ENCODE measurements at regions not wholly inside any gene's neighbourhood (a gene's known extent, or its start where the extent isn't known, plus 50 kb on each side); places are given as distances from the start of the nearest gene placed in this dataset.

- no peak overlapping the region for H3K4me3 ChIP-seq (ENCODE audit: low read depth, low read length)
- TF ChIP-seq MYC (IDR thresholded peaks at IDR 0.05; ENCODE audit: low read depth, low read length) (no peak), POLR2A (IDR thresholded peaks at IDR 0.05; ENCODE audit: extremely low read depth, insufficient read length) (no peak), MAX (IDR thresholded peaks at IDR 0.05; ENCODE audit: low read depth, low read length) (no peak)
- TF ChIP-seq, protein P1, sequence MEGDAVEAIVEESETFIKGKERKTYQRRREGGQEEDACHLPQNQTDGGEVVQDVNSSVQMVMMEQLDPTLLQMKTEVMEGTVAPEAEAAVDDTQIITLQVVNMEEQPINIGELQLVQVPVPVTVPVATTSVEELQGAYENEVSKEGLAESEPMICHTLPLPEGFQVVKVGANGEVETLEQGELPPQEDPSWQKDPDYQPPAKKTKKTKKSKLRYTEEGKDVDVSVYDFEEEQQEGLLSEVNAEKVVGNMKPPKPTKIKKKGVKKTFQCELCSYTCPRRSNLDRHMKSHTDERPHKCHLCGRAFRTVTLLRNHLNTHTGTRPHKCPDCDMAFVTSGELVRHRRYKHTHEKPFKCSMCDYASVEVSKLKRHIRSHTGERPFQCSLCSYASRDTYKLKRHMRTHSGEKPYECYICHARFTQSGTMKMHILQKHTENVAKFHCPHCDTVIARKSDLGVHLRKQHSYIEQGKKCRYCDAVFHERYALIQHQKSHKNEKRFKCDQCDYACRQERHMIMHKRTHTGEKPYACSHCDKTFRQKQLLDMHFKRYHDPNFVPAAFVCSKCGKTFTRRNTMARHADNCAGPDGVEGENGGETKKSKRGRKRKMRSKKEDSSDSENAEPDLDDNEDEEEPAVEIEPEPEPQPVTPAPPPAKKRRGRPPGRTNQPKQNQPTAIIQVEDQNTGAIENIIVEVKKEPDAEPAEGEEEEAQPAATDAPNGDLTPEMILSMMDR (IDR thresholded peaks at IDR 0.05; ENCODE audit: low read depth, low read length): no peak
- no peak for DNase-seq (ENCODE audit: low read depth)
These were observed 72.6 kb upstream of the ARGLU1 start for GRCh38 chr13:106640515-106640914.

DNA sequence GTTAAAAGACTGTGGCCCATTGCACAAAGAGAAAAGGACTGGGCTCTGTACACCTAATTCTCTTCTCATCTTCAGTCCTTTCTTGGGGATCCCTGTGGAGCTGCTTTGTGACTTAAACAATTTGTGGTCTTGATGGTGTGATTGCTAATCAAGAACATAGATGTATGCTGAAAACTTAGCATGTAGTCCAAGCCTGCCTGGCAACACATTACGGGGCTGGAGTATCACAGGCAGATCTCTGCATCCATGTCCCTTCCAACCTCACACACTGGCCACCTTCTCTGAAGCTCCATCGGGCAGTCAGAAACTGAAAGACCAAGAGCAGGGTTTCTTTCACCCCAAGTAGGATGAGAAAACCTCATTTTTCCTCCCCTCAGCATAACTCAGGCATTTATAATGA lies 69.6 kb upstream of the ARGLU1 start:
- no peak overlapping the region for H3K4me3 ChIP-seq (ENCODE audit: low read depth, low read length)
- DNase-seq (ENCODE audit: low read depth): no peak
- TF ChIP-seq, protein P1 (IDR thresholded peaks at IDR 0.05; ENCODE audit: low read depth, low read length): no peak
- TF ChIP-seq MYC (IDR thresholded peaks at IDR 0.05; ENCODE audit: low read depth, low read length): no peak
- TF ChIP-seq POLR2A (IDR thresholded peaks at IDR 0.05; ENCODE audit: extremely low read depth, insufficient read length): no peak
- TF ChIP-seq MAX (IDR thresholded peaks at IDR 0.05; ENCODE audit: low read depth, low read length): no peak

- TF ChIP-seq, protein P1 (IDR thresholded peaks at IDR 0.05; ENCODE audit: low read depth, low read length): no peak
- TF ChIP-seq MAX (IDR thresholded peaks at IDR 0.05; ENCODE audit: low read depth, low read length) (no peak), MYC (IDR thresholded peaks at IDR 0.05; ENCODE audit: low read depth, low read length) (no peak), POLR2A (IDR thresholded peaks at IDR 0.05; ENCODE audit: extremely low read depth, insufficient read length) (no peak)
- DNase-seq (ENCODE audit: low read depth): no peak
- H3K4me3 ChIP-seq (ENCODE audit: low read depth, low read length): no peak overlapping the region
These were observed 68.6 kb upstream of the ARGLU1 start for GRCh38 chr13:106636492-106636891.

- TF ChIP-seq MYC (IDR thresholded peaks at IDR 0.05; ENCODE audit: low read depth, low read length): no peak
- no peak for TF ChIP-seq MAX (IDR thresholded peaks at IDR 0.05; ENCODE audit: low read depth, low read length)
- TF ChIP-seq, protein P1 (IDR thresholded peaks at IDR 0.05; ENCODE audit: low read depth, low read length): no peak
- TF ChIP-seq POLR2A (IDR thresholded peaks at IDR 0.05; ENCODE audit: extremely low read depth, insufficient read length): no peak
- no peak for DNase-seq (ENCODE audit: low read depth)
These were observed 67.7 kb upstream of the ARGLU1 start for GRCh38 chr13:106635616-106636015.

DNA sequence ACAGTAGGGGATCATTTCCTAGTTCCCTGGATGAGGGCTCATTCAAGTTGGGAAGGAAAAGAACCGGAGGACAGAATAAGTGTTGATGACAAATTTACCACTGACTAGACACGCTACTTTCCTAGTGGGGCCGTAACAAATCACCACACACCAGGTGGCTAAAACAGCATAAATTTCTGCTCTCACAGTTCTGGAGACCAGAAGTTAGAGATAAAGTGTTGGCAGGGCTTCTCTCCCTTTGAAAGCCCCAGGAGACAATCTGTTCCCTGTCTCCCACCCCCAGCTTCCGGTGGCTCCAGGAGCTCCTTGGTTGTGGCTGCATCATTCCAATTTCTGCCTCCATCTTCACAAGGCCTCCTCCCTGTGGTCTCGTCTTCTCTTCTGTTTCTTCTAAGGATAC lies 65.4 kb upstream of the ARGLU1 start:
- TF ChIP-seq POLR2A (IDR thresholded peaks at IDR 0.05; ENCODE audit: extremely low read depth, insufficient read length) (no peak), MAX (IDR thresholded peaks at IDR 0.05; ENCODE audit: low read depth, low read length) (no peak), MYC (IDR thresholded peaks at IDR 0.05; ENCODE audit: low read depth, low read length) (no peak)
- TF ChIP-seq, protein P1 (IDR thresholded peaks at IDR 0.05; ENCODE audit: low read depth, low read length): no peak
- DNase-seq (ENCODE audit: low read depth): no peak

More at GRCh38 chr13:106635616-106636015, 67.7 kb upstream of the ARGLU1 start:
- H3K4me3 ChIP-seq (ENCODE audit: low read depth, low read length): no peak overlapping the region

DNA sequence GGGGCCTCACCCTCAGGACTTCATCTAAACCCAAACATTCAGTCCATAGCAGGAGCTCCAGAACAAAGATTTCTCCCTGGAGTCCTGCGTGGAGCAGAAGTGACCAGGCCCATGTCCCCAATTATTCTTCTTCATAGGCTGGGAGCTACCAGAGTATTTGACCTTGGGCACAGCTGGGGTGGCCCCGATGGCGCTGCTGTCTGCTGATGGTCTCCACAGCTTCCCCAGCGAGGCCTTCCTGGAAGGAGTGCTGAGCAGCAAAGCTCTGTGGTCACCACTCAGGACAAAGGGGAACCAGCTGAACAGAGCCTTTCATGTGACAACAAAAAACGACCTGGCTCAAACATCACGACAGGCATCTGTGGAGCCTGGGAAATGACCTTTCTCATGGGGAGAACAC lies 62.7 kb upstream of the ARGLU1 start:
- peak; percentile 13 for DNase-seq (ENCODE audit: low read depth)
- TF ChIP-seq POLR2A (IDR thresholded peaks at IDR 0.05; ENCODE audit: extremely low read depth, insufficient read length): no peak
- TF ChIP-seq, protein P1 (IDR thresholded peaks at IDR 0.05; ENCODE audit: low read depth, low read length): no peak
- TF ChIP-seq MAX (IDR thresholded peaks at IDR 0.05; ENCODE audit: low read depth, low read length): no peak
- no peak for TF ChIP-seq MYC (IDR thresholded peaks at IDR 0.05; ENCODE audit: low read depth, low read length)
- no peak overlapping the region for H3K4me3 ChIP-seq (ENCODE audit: low read depth, low read length)

More for the DNA sequence above, 65.4 kb upstream of the ARGLU1 start:
- H3K4me3 ChIP-seq (ENCODE audit: low read depth, low read length): no peak overlapping the region

Data from NB4 (cell line).